Myocyte (in vitro differentiated cells): ENCODE measurements at regions not wholly inside any gene's neighbourhood (a gene's known extent, or its start where the extent isn't known, plus 50 kb on each side); places are given as distances from the start of the nearest gene placed in this dataset.
A peak's percentile ranks its signal among the peaks of the same experiment; 100 is the strongest.

ENCODE experiments used
- DNase-seq: peaks from one replicate; pipeline ENCODE4 v3.0.0-alpha.2; 2012; ENCODE audit warnings: low read depth

- no peak for DNase-seq
Measured at GRCh38 chr4:136769717-136770116, 762.6 kb downstream of the PCDH18 start.

- no peak for DNase-seq
Measured at GRCh38 chr4:136768925-136769275, 763.4 kb downstream of the PCDH18 start.

GRCh38 chr4:136768213-136768924 lies 763.9 kb downstream of the PCDH18 start:
- no peak for DNase-seq

GRCh38 chr4:136763919-136764318 lies 768.4 kb downstream of the PCDH18 start:
- no peak for DNase-seq

GRCh38 chr4:136755531-136755916 lies 776.8 kb downstream of the PCDH18 start:
- no peak for DNase-seq

- DNase-seq: no peak
Measured at GRCh38 chr4:136754810-136755530, 777.3 kb downstream of the PCDH18 start.

GRCh38 chr4:136751556-136751955 lies 780.7 kb downstream of the PCDH18 start:
- DNase-seq: no peak

GRCh38 chr4:136750897-136751296 lies 781.4 kb downstream of the PCDH18 start:
- peak; percentile 8 for DNase-seq

- peak; percentile 49 for DNase-seq
Measured at GRCh38 chr4:136749989-136750388, 782.3 kb downstream of the PCDH18 start.

- no peak for DNase-seq
Measured at GRCh38 chr4:136748773-136749172, 783.5 kb downstream of the PCDH18 start.

GRCh38 chr4:136748165-136748564 lies 784.1 kb downstream of the PCDH18 start:
- no peak for DNase-seq

- DNase-seq: no peak
Measured at GRCh38 chr4:136743238-136743637, 789.1 kb downstream of the PCDH18 start.

GRCh38 chr4:136742333-136742732 lies 790.0 kb downstream of the PCDH18 start:
- DNase-seq: peak; percentile 18

GRCh38 chr4:136741468-136741867 lies 790.8 kb downstream of the PCDH18 start:
- DNase-seq: no peak

GRCh38 chr4:136740326-136740725 lies 792.0 kb downstream of the PCDH18 start:
- no peak for DNase-seq

- no peak for DNase-seq
Measured at GRCh38 chr4:136737066-136737465, 795.2 kb downstream of the PCDH18 start.

GRCh38 chr4:136731025-136731424 lies 801.3 kb downstream of the PCDH18 start:
- DNase-seq: no peak

- no peak for DNase-seq
Measured at GRCh38 chr4:136725286-136726081, 806.8 kb downstream of the PCDH18 start.

GRCh38 chr4:136713140-136713539 lies 819.2 kb downstream of the PCDH18 start:
- DNase-seq: peak; percentile 49

GRCh38 chr4:136709897-136710296 lies 822.4 kb downstream of the PCDH18 start:
- no peak for DNase-seq

GRCh38 chr4:136706942-136707341 lies 825.4 kb downstream of the PCDH18 start:
- no peak for DNase-seq

- DNase-seq: no peak
Measured at GRCh38 chr4:136699905-136700304, 832.4 kb downstream of the PCDH18 start.
